Brain microvascular endothelial cell (primary cell): ENCODE measurements at regions not wholly inside any gene's neighbourhood (a gene's known extent, or its start where the extent isn't known, plus 50 kb on each side); places are given as distances from the start of the nearest gene placed in this dataset.
"Not testable (repeated sequence)": the region's sequence is repeated elsewhere in the genome, so short reads cannot be mapped to it uniquely, and the experiment has no call there.

Experiments
- DNase-seq: peaks from one replicate; pipeline ENCODE4 v3.0.0-alpha.2; 2020
- H3K27ac ChIP-seq: fragments of 250-450 bp; sonication (Bioruptor Pico); 2 replicates; pipeline ENCODE4 v1.5.1; 2020; ENCODE audit warnings: mild to moderate bottlenecking, moderate library complexity
- H3K27me3 ChIP-seq: fragments of 250-450 bp; sonication (Bioruptor Pico); replicated peaks from 2 replicates; pipeline ENCODE4 v1.5.1; 2020; ENCODE audit warnings: mild to moderate bottlenecking
- H3K36me3 ChIP-seq: fragments of 250-450 bp; sonication (Bioruptor Pico); replicated peaks from 2 replicates; pipeline ENCODE4 v1.5.1; 2020; ENCODE audit warnings: mild to moderate bottlenecking
- H3K4me3 ChIP-seq: 2 replicates; pipeline ENCODE4 v1.5.1; 2011; ENCODE audit warnings: low read depth, mild to moderate bottlenecking, control low read depth, low read length, moderate library complexity
- in situ Hi-C: cut with HindIII; loops from 2 replicates; pipeline ENCODE4 v1.10.0; 2017; ENCODE audit warnings: low sequenced_read_pairs, low pct_ligation_motif_present
- TF ChIP-seq, protein P1 (sequence below): IDR thresholded peaks from 2 replicates; pipeline ENCODE4 v1.5.1; 2011; ENCODE audit warnings: low read depth, mild to moderate bottlenecking, moderate library complexity, low read length, control low read depth, inconsistent platforms; ENCODE audit errors: missing control alignments

DNA sequence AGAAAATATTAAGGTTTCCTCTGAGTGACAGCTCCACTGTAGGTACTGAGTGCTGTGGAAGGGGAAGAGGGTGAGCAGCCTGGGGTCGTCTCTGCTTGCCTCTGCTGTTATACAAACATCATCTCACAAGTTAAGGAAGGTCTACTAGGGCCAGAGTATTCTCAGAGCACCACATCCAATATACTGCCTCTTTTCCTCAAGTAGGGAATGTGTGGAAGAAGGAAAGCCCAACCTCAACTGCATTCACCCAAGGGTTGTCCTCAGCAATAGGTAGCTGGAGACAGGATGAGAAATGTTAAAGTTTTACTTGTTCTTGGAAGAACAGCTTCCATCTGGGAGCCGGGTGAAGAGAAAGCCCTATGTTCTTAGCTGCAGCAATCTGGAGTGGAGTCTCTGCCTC, 1062.3 kb upstream of the CDH10 start:
- H3K4me3 ChIP-seq, result no peak overlapping the region
- DNase-seq, result no peak
- in situ Hi-C loops, result no loop called here
- H3K27ac ChIP-seq, result no peak overlapping the region
- no peaks in the 10 kb centered on the region for H3K36me3 ChIP-seq
- H3K27me3 ChIP-seq, result no peaks in the 10 kb centered on the region
- TF ChIP-seq, protein P1, sequence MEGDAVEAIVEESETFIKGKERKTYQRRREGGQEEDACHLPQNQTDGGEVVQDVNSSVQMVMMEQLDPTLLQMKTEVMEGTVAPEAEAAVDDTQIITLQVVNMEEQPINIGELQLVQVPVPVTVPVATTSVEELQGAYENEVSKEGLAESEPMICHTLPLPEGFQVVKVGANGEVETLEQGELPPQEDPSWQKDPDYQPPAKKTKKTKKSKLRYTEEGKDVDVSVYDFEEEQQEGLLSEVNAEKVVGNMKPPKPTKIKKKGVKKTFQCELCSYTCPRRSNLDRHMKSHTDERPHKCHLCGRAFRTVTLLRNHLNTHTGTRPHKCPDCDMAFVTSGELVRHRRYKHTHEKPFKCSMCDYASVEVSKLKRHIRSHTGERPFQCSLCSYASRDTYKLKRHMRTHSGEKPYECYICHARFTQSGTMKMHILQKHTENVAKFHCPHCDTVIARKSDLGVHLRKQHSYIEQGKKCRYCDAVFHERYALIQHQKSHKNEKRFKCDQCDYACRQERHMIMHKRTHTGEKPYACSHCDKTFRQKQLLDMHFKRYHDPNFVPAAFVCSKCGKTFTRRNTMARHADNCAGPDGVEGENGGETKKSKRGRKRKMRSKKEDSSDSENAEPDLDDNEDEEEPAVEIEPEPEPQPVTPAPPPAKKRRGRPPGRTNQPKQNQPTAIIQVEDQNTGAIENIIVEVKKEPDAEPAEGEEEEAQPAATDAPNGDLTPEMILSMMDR, result no peak

DNA sequence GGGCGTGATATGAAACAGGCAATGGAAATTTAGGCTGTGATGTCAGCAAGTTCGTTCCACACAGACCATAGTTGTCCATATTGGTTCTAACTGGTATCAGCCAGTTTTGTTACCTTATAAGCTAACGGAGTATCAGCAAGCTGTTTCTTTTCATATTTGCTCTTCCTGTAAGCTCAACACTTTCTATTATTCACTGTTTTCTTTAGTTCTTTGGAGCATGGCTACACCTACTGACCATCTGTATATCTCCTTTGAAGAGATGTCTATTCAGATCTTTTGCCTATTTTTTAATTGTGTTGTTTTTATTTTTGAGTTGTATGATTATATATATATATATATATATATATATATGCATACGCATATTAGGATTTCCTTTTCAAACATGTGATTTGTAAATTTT, 1057.2 kb upstream of the CDH10 start:
- in situ Hi-C loops, result no loop called here
- no peak for DNase-seq
- Histone ChIP-seq H3K27ac (no peak overlapping the region), H3K27me3 (no peaks in the 10 kb centered on the region), H3K36me3 (no peaks in the 10 kb centered on the region), H3K4me3 (no peak overlapping the region)
- TF ChIP-seq, protein P1, result no peak

DNA sequence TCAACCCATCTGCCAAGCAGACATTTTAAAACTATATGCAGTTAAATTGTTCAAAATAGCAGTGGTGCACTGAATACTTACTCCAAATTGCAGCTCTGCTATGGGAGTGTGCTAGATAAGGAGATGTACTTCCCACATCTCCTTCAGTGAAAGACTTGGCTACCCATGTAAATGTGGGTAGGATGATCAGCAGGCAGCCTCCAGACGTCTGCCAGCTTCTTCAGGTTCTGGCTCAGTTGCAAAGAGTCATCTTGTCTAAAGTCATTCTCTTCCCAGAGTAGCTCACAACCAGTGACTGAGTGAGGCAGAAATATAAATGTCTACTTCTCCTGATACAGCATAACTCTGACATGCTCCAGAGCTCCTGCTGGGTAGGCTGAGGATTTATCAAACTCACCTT, 1050.0 kb upstream of the CDH10 start:
- TF ChIP-seq, protein P1, result no peak
- H3K27ac ChIP-seq, result no peak overlapping the region
- H3K36me3 ChIP-seq, result no peaks in the 10 kb centered on the region
- DNase-seq, result no peak
- H3K27me3 ChIP-seq, result no peaks in the 10 kb centered on the region
- no peak overlapping the region for H3K4me3 ChIP-seq
- in situ Hi-C loops, result no loop called here

DNA sequence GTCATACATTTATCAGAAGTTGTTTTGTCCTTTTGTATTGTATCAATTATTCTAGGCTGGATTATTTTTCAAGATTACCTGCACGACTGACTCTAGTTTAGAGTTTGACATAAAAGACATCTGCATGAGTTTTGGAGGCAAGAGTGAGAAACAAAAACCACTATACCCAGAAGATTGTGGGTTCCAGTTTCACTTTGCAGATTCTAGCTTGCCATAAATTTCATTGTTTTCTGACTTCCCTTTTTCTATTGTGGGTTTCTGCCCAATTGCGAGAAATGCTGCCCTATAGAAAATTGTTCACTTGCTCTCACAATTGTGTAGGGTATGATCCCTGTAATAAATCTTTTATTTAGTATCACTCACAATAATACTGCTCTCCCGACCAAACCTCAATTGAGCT, 1043.4 kb upstream of the CDH10 start:
- in situ Hi-C loops, result no loop called here
- H3K27ac ChIP-seq, result no peak overlapping the region
- no peak for DNase-seq
- H3K36me3 ChIP-seq, result no peaks in the 10 kb centered on the region
- no peaks in the 10 kb centered on the region for H3K27me3 ChIP-seq
- no peak overlapping the region for H3K4me3 ChIP-seq
- TF ChIP-seq, protein P1, result no peak

DNA sequence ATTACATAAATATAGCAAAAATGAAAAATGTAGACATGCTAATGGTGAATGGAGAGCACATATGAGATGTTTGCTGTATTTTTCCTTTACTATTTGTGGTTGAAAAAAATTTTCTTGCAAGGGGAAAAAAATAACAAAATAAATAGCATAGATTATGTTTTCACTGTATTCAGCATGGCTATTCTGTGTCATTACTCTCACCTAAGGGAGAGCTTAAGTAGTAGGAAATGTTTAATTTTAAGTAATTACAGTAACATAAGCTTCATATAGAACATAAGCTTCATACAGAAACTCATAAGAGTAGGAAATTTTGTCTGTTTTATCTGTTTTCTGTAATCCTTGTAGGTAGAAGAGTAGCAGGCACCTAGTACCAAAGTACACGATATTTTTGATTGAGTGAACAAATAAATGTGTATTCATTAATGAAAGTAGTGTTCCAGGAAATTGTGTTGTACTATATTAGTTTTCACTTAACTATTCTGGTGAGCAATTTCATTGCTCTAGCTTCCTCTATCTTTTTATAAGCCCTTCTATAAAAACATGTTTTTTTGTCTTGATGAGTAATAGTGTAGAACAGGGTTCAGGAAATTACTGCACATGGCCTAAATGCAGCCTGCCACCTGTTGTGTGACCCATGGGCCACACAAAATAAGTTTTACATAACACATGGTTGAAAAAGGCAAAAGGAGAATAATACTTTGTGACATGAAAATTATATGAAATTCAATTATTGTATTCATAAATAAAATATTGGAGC, 1025.0 kb upstream of the CDH10 start:
- no peaks in the 10 kb centered on the region for H3K36me3 ChIP-seq
- no peak overlapping the region for H3K27ac ChIP-seq
- DNase-seq, result no peak
- H3K27me3 ChIP-seq, result no peaks in the 10 kb centered on the region
- TF ChIP-seq, protein P1, result no peak
- in situ Hi-C loops, result no loop called here
- H3K4me3 ChIP-seq, result no peak overlapping the region

DNA sequence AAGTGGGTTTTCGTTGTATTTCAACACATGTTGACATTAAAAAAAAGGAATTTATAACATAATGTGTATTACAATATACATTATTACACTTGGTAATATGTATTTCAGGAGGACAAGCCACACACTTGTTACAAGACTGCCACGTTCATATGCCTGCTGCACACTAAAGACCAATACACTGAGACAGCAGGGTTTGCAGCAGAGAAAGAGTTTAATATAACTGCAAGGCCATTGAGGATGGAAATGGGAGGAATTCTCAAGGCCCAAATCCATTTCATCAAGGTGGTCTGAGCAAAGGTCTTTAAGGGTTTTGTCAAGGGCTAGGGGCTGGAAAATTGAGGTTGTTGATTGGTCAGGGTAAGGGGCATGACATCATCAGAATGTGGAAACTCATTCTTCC, 1017.8 kb upstream of the CDH10 start:
- TF ChIP-seq, protein P1, result no peak
- in situ Hi-C loops, result no loop called here
- Histone ChIP-seq H3K27me3 (no peaks in the 10 kb centered on the region), H3K27ac (no peak overlapping the region), H3K4me3 (no peak overlapping the region), H3K36me3 (no peaks in the 10 kb centered on the region)
- DNase-seq, result no peak

DNA sequence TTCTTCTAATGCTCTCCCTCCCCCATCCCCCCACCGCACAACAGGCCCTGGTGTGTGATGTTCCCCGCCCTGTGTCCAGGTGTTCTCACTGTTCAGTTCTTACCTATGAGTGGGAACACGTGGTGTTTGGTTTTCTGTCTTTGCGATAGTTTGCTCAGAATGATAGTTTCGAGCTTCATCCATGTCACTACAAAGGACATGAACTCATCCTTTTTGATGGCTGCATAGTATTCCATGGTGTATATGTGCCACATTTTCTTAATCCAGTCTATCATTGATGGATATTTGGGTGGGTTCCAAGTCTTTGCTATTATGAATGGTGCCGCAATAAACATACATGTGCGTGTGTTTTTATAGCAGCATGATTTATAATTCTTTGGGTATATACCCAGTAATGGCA, 1005.5 kb upstream of the CDH10 start:
- H3K27me3 ChIP-seq, H3K4me3 ChIP-seq, in situ Hi-C loops, H3K36me3 ChIP-seq, H3K27ac ChIP-seq, DNase-seq: not testable (repeated sequence)
